ENCODE measurements at regions not wholly inside any gene's neighbourhood (a gene's known extent, or its start where the extent isn't known, plus 50 kb on each side); places are given as distances from the start of the nearest gene placed in this dataset.
"Not testable (repeated sequence)": the region's sequence is repeated elsewhere in the genome, so short reads cannot be mapped to it uniquely, and the experiment has no call there.

DNA sequence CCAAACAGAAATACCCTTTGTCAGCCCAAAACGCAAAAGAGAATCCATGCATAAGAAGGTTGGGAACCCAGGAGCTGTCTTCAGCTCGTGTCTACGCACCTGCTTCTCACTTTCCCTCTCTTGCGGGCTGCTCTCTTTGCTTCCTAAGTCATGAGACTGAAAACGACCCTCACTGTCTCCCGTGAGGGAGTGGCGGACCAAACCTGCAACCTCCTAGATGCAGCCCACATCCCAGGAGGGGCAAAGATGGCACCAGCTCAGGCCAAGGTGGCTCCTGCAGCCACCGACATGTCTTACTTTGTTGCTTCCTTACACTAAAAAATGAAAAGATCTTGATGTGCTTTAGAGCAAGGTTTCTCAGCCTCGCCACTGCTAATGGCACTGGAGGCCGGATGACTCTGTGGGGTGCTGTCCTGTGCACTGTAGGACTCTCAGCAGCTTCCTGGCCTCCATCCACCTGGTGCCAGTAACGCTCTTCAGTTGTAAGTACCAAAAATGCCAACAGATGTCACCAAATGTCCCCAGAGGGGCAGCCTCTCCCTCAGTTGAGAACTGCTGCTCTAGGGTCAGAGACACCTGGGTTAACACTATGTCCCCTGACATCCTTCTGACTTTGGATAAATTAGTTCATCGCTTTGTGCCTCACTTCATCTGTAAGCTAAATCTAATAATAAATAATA is 179.8 kb upstream of the PFKP start:
- DNase-seq = no peak

DNA sequence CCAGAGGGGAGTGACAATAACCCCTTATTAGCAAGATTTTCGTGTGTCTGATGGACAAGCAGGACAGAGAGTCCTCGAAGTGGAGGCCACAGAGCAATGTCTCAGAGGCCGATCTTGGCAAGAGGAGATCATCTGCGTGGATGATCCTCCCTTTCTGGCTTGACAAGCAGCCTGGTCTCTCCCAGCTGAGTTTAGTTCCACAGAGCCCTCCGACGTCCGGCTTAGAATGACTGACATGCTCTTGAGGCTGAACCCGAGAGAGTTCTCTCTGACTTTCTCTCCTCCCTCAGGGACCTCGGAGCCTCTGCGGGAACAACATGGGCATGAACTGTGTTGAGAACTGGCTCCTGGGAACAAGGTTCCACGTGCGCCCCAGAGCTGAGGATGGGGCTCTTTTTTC is 180.7 kb upstream of the PFKP start:
- DNase-seq = no peak

DNA sequence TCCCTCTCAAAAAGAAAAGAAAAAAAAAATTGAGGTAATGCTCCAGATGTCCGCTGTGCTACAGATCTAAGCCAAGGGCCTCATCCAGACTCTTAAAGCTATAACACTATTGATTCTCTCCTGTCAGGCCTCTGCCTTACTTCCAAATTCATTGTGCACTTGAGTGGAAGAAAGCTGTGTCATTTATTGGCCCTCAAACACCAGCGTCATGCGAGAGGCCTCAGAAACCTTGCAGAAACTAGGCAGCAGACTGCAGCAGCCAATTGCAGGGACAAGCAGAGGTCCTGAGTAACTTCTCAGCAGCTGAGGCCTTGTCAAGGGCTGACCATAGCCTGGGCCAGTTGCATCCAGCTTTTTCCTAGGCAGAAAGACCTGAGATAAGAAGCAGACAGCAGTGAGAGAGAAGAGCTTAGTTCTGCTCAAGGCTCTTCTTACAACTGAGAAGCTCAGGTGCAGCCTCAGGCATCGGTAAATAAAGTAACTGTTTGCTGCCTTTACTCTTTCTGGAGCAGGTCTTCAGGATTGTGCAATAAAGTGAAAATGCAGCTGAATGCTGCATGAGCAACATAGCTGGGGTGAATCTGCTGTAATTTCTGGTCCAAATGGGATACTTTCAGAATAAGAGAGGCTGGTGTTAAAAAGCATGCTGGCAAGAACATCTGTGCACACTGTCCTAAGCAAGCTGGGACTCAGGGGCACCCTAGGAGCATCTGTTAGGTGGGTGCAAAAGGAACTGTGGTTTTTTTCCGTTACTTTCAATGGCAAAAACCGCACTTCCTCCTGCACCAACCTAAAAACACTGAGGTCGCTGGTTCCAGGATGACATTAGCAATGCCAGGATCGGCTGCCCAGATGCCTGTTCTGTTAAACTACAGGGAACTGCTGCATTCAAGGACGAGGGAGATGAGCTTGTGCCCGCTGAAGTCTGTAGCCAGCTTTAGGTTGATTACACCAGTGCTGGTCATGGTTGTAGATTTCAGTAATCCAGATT is 181.8 kb upstream of the PFKP start:
- no peak for DNase-seq

DNA sequence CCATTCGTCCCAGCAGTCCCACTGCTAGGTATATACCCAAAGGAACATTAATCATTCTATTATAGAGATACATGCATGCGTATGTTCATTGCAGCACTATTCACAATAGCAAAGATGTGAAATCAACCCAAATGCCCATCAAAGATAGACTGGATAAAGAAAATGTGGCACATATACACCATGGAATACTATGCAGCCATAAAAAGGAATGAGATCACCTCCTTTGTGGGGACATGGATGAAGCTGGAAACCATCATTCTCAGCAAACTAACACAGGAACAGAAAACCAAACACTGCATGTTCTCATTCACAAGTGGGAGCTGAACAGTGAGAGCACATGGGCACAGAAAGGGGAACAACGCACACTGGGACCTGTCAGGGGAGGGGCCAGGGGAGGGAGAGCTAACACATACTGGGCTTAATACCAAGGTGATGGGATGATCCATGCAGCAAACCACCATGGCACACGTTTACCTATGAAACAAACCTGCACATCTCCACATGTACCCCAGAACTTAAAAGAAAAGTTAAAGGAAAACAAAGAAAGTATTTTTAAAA is 183.3 kb upstream of the PFKP start:
- DNase-seq = not testable (repeated sequence)

DNA sequence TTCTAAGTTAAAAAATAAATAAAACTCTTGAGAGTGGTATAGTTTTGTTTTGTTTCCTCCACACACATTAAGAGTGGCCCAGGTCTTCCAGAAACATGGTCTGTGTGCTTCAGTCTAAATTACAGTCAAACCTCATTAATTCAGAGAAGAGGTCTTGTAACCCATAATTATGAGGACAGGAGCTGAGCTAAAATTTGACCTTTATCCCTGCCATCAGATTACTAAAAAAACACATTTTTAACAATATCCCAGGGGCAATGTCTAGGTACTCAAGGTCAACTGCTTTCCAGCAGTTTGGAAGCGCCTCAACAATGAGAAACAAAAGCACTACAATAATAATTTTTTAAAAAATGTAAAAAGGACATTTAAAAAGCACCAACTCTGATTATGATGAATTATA is 184.1 kb upstream of the PFKP start:
- DNase-seq = no peak

DNA sequence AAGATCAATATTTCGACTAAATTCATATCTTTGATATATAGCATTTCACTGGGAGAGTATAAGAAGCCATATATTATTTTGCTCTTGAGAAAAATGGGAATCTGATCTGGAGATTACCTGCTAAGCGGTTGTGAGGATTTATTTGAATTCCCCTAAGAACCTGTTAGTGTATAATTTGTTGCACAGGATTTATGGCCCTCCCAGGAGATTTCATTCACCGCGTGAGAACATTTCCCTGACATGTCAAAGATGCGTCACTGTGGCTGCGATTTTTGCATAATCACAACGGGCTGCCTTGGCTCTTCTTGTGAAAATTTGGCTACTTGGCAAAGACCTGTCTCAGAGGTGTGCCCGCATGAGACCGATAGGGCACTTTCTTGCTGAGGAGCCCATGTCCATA is 184.7 kb upstream of the PFKP start:
- DNase-seq = no peak

DNA sequence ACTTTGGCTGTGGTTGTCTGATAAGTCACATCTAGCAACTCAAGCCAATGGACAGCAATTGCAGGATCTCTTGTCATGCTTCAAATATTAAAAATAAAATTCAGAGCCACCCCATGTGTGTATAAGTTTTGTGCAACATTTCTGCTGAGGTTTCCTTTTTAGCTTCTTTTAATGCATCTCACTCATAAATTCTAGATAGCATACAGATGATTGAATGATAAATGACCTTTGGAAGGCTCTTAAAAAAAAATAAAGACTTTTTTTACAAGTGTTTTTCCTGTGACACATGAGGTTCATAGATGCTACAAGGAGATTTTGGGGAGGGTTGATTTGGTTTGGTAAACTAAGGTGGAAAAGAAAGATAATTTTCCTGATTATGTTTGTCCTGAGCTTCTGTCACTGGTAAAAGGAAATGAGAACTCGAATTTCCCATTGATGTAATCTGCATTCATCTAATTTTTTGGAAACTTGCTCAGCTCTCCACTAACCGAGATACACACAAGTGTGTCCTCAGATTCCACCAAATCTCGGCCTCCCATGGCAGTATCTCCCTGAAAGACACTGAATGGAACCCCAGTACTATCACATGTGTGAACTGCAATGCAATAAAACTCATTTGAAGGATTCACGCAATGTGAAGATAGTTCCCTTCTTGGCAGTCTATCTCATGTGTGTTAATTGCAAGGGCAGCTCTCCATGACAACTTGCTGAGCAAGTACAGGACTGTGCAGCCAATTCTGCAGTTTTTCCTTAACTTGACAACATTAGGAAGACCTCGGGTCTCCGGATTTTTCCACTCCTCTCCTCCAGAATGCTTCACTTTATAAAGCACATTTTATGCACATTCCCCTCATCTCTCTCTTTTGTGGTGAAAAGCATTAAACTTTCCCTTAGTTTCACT is 185.4 kb upstream of the PFKP start:
- no peak for DNase-seq

DNA sequence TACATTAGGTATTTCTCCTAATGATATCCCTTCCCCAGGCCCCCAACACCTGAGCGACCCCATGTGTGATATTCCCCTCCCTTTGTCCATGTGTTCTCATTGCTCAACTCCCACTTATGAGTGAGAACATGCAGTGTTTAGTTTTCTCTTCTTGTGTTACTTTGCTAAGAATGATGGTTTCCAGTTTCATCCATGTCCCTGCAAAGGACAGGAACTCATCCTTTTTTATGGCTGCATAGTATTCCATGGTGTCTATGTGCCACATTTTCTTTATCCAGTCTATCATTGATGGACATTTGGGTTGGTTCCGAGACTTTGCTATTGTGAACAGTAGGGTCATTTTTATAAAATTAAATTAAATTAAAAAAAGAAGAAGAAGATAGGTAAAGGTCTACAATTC is 187.3 kb upstream of the PFKP start:
- not testable (repeated sequence) for DNase-seq

DNA sequence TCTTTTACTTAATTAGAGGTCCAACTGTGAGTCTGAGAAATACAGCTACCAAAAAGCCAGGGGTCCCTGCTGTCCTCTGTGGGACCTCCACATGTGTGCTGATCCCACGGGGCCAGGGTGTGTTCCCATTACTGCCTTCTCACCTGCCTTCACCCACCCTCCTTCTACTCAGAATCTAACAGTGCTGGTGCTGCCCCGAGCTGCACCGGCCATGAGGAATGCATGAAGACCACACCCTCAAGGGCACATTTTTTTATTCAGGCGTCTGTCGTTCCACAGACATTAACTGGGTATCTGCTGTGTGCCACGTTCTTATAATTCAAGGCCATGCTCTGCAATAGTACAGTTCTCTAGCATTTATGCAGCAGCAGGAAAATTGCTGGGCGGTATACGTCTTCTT is 188.5 kb upstream of the PFKP start:
- DNase-seq = no peak

DNA sequence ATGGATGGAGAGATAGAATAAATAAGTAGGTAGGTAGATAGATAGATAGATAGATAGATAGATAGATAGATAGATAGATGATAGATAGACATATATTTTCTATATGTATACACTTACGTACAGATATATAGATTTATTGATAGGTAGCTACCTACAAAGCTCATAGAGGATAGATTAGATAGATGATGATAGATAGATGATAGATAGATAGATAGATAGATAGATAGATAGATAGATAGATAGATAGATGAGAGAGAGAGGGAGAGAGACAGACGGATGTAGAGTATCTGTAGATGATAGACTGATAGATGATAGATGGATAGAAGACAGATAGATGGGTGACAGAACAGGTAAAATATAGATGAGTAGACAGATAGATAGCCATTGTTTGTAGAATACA is 191.3 kb upstream of the PFKP start:
- DNase-seq = no peak

DNA sequence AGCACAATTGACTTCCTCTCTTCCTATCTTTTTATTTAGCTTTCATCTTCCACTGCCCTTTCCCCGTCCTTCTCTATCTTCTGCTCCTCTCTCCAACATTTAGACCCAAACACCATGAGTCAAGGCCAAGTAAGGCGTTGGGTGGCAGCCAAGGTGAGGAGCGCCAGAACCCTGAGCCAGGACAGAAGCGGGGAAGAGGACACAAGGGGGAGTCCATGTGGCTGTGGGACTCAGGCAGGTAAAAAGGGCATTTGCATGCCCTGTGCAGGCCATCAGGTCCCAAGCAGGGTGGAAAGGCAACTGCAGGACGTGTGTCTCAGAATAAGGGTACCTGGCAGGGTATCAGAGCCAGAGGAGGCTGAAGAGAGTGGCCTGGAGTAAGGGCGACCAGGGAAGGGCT is 192.4 kb upstream of the PFKP start:
- DNase-seq = no peak

DNA sequence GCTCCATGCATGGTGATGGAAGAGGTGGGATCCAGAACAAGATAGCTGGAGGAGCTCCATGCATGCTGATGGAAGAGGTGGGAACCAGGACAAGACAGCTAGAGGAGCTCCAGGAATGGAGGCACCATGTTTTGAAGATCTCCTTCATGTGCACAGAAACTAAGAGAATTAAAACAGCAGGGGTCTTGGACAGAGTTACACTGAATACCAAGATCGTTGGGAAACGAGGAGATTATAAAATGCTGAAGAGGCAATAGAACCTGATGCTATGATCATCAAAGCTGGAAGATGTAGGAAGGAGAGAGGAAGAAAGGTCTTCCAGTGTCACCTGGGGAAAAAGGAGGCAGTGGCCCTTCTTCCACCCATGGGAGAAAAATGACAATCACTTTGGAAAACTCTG is 193.6 kb upstream of the PFKP start:
- DNase-seq = no peak

DNA sequence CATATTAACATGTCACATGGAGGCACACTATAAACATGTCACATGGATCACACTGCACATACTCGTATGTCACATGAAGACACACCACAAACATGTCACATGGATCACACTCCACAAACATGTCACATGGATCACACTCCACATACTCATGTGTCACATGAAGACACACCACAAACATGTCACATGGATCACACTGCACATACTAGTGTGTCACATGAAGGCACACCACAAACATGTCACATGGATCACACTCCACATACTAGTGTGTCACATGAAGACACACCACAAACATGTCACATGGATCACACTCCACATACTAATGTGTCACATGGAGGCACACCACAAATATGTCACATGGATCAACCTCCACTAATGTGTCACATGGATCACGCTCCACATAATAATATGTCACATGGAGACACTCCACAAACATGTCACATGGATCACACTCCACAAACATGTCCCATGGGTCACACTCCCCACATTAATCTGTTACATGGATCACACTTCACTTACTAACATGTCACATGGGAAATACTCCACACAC is 195.6 kb upstream of the PFKP start:
- no peak for DNase-seq

DNA sequence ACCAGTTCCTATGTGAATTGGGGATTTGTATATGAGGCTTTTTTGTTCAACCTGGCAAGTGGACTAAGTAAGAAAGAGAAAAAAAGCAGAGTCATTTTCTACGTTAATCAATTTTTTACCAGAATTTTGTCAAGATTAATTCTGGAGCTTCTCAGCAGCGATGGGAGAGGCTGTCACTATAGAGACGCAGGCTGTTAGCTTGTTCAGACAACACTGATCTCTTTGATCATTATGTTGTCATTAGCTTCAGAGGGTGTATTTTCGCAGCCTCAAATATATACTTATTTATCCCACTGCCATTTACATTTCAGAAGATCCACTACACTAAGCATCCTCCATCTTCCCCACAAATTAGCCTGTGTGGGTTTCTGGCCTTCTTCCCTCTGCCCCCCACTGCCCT is 196.7 kb upstream of the PFKP start:
- no peak for DNase-seq

DNA sequence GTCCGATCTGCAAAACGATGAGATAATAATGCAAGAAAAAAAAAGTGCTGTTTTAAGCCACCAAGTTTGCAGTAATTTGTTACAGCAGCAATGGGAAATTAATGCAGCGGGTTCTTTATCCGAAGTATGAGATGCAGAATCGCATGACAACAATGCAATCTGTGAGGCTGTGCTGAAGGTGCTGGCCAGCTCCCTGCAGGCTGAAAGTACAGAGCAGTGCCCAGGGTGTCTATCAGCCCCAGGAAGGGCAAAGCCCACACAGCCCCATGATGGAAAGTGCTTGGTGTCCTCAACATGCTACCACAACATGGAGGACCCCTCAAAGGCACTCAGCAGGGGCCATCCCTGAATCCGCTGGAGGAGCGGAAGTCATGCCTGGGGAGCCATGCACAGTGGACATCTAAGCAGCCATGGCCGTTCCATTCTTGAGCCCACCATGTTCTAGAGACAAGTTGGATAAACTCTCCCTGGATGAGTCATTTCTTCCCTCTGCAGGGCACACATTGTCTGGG is 199.5 kb upstream of the PFKP start:
- DNase-seq = no peak

DNA sequence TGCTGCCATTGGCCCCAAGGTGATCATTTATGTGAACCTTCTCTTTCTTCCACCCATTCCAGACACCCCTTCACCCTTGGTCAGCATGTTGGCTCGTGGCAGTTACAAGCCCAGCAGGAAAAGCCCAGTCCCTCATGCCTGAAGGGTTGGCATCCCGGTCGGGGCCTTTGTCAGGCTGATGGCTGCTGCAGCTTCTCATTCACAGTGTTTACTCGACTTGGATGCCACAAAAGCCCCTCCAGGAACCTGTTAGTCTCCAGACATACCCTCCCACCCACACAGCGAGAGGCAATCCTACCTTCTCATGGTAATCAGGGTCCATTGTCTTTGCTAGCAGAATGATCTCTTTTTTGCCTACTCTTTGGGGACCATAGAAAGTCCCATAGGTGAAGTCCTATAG is 200.8 kb upstream of the PFKP start:
- DNase-seq = no peak

DNA sequence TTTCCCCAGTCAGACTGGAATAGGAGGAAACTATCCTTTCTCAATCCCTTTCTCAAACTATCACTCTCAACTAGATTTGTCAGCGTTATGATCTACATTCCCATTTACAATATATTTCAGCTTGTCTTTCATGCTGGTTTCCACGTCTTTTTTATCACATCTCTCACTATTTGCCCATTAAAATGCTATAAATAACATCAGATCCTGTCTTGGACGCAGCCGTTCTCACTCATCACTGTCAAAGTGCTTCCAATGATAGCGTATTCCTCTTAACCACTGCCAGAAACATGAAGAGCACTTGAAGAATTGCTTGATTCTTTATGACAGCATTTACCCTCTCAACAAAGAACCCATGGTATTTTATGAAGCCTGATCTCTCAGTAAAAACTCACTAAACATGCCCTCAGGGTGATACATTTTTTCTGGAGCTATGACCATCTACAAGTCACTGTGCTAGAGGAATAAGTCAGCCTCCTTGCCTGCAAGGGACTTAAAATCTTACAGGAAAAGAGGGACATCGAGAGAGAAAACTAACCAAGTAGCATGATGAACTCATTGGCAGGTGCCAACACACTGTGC is 205.6 kb upstream of the PFKP start:
- DNase-seq = no peak

DNA sequence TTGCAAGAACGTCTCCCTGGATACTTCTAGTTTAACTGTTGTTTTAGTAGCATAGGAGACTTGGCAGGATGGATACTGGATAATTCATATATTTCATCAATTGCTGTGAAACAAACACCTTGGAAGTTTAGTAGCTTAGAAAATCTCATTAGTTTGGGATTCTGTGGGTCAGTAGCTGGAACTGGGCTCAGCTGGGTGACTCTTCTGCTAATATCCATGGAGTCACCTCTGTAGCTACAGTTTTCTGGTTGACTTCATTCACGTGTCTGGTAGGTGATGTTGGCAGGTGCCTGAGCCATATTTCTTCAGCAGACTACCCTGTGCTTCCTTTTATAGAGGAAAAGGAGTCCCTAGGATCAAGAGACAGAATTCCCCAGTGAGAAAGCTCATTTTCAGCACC is 208.9 kb upstream of the PFKP start:
- no peak for DNase-seq

DNA sequence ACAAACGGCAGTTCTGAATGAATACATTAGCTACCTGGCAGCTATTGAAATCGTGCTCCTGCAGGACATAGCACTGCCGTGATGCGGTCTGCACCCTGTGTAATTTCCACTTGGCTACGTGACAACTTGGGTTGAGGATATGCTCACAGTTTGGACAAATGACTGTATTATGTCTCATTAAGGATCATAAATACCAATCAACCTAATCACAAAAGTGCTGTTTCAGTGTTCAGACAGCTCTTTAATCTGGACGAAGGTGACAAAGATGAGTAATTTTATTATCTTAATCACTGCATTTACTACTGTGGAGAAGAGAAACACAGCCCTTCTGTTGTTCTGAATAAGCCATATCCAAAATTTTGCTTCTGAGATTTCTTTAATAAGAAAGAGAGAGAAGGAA is 210.8 kb upstream of the PFKP start:
- no peak for DNase-seq

DNA sequence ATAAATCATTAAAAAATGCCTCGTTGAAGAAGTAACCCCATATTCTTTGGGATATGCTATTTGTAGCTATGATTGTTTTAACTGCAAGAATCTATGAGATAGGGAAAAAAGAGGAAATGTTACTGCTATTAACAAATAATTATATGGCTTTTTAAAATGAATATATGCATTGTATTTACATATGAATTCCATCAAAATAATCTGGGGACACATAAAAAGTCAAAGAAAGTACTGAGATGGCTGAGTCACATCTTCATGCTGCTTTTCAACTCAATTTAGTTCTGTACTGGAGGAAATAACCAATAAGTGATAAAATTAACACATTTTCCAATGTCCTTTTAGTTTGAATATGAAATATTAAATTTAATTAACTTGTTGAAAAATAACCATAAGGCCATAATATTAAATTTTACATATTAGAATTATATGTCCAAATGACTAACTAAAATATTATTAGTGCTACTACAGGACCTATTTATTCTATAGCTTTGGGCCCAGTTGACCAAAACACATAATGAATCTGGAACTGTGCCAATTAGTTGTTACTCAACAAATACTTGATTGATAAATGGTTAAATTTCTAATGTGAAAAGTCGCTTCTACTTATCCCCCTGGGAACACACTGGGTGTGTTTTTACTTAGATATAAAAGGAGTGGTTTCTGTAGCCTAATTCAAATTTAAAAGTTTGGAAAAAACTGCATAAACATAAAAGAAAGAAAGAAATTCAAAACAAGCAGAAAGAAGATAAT is 214.6 kb upstream of the PFKP start:
- DNase-seq = no peak

DNA sequence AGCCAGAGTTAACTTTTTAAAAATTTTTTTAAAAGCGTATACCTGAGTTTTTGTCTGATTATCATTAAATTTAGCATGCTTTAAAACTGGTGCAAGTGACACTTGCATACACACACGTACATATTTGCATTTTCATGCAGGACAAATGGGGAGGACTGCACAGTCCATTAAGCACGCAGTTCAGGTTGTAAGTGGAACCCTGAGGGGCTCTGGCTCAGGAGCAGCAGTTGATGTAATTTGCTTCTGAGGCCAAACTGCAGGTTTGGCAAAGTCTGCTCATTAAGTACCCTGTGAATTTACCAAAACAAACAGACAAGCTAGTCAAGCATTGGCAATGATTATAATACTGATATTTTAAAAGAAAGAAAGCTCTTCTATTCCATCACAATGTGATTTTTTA is 215.8 kb upstream of the PFKP start:
- no peak for DNase-seq

Data from suppressor macrophage treated with lipopolysaccharide for 1 hour (primary cell).